SU-DHL-6 (cell line): ENCODE measurements at regions not wholly inside any gene's neighbourhood (a gene's known extent, or its start where the extent isn't known, plus 50 kb on each side); places are given as distances from the start of the nearest gene placed in this dataset.

Experiments used
- EZH2phosphoT487 ChIP-seq: fragments of 200-600 bp; sonication (generic), shearing (Covaris generic); conservative IDR thresholded peaks from 2 replicates; pipeline ENCODE4 v1.6.1; 2018; ENCODE audit warnings: mild to moderate bottlenecking, antibody characterized with exemption, low read length, moderate library complexity, mixed read lengths
- TF ChIP-seq, protein P1 (sequence below): fragments of 200-600 bp; sonication (generic); IDR thresholded peaks from one replicate; pipeline ENCODE4 v1.5.1; 2017; ENCODE audit warnings: antibody characterized with exemption, mild to moderate bottlenecking, low read length, moderate library complexity; ENCODE audit not compliant: insufficient read depth, poor library complexity, severe bottlenecking

GRCh38 chr2:221077251-221077650, 494.9 kb downstream of the EPHA4 start:
- TF ChIP-seq, protein P1, sequence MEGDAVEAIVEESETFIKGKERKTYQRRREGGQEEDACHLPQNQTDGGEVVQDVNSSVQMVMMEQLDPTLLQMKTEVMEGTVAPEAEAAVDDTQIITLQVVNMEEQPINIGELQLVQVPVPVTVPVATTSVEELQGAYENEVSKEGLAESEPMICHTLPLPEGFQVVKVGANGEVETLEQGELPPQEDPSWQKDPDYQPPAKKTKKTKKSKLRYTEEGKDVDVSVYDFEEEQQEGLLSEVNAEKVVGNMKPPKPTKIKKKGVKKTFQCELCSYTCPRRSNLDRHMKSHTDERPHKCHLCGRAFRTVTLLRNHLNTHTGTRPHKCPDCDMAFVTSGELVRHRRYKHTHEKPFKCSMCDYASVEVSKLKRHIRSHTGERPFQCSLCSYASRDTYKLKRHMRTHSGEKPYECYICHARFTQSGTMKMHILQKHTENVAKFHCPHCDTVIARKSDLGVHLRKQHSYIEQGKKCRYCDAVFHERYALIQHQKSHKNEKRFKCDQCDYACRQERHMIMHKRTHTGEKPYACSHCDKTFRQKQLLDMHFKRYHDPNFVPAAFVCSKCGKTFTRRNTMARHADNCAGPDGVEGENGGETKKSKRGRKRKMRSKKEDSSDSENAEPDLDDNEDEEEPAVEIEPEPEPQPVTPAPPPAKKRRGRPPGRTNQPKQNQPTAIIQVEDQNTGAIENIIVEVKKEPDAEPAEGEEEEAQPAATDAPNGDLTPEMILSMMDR, result no peak
- no peak for TF ChIP-seq EZH2phosphoT487
